H9 (cell line): ENCODE measurements at regions not wholly inside any gene's neighbourhood (a gene's known extent, or its start where the extent isn't known, plus 50 kb on each side); places are given as distances from the start of the nearest gene placed in this dataset.

Source experiments
- DNase-seq: peaks from one replicate; pipeline ENCODE4 v3.0.0-alpha.2; 2017
- H2AFZ ChIP-seq: one replicate; pipeline ENCODE4 v1.6.1; 2013; ENCODE audit warnings: mild to moderate bottlenecking, low read length, control low read depth, moderate library complexity
- H2AK5ac ChIP-seq: 2 replicates; pipeline ENCODE4 v1.6.1; 2013; ENCODE audit warnings: low read length, control low read depth, mixed read lengths; ENCODE audit not compliant: insufficient read length
- H2BK120ac ChIP-seq: one replicate; pipeline ENCODE4 v1.6.1; 2013; ENCODE audit warnings: low read depth, mild to moderate bottlenecking, low read length, control low read depth, inconsistent platforms; ENCODE audit not compliant: poor library complexity, severe bottlenecking
- H2BK12ac ChIP-seq: 2 replicates; pipeline ENCODE4 v1.6.1; 2013; ENCODE audit warnings: low read length, control low read depth, mixed read lengths, low read depth; ENCODE audit not compliant: insufficient read length
- H2BK15ac ChIP-seq: 2 replicates; pipeline ENCODE4 v1.6.1; 2013; ENCODE audit warnings: low read depth, low read length, control low read depth
- H2BK20ac ChIP-seq: one replicate; pipeline ENCODE4 v1.6.1; 2013; ENCODE audit warnings: low read depth, mild to moderate bottlenecking, low read length, control low read depth, inconsistent platforms; ENCODE audit not compliant: poor library complexity, severe bottlenecking
- H2BK5ac ChIP-seq: 2 replicates; pipeline ENCODE4 v1.6.1; 2013; ENCODE audit warnings: low read length, control low read depth, mixed read lengths; ENCODE audit not compliant: insufficient read length
- H3K14ac ChIP-seq: 2 replicates; pipeline ENCODE4 v1.6.1; 2013; ENCODE audit warnings: low read length, control low read depth; ENCODE audit not compliant: insufficient read depth
- H3K18ac ChIP-seq: 2 replicates; pipeline ENCODE4 v1.6.1; 2013; ENCODE audit warnings: low read depth, mild to moderate bottlenecking, mixed read lengths, low read length, control low read depth; ENCODE audit not compliant: insufficient read length
- H3K23ac ChIP-seq: 2 replicates; pipeline ENCODE4 v1.6.1; 2013; ENCODE audit warnings: low read length, control low read depth, mixed read lengths, low read depth; ENCODE audit not compliant: insufficient read length
- H3K23me2 ChIP-seq: 2 replicates; pipeline ENCODE4 v1.6.1; 2013; ENCODE audit warnings: low read depth, mild to moderate bottlenecking, mixed read lengths, low read length, control low read depth; ENCODE audit not compliant: insufficient read length, poor library complexity, severe bottlenecking
- H3K27ac ChIP-seq: 2 replicates; pipeline ENCODE4 v1.5.1; 2013; ENCODE audit warnings: low read length, control low read depth, mixed read lengths, low read depth; ENCODE audit not compliant: insufficient read length
- H3K27me3 ChIP-seq: 2 replicates; pipeline ENCODE4 v1.6.1; 2013; ENCODE audit warnings: low read length, control low read depth, inconsistent platforms; ENCODE audit not compliant: insufficient read depth
- H3K4ac ChIP-seq: 2 replicates; pipeline ENCODE4 v1.6.1; 2013; ENCODE audit warnings: low read depth, mild to moderate bottlenecking, control low read depth, inconsistent platforms, low read length, moderate library complexity
- H3K4me1 ChIP-seq: 2 replicates; pipeline ENCODE4 v1.6.1; 2013; ENCODE audit warnings: low read length, control low read depth, inconsistent platforms; ENCODE audit not compliant: insufficient read depth
- H3K4me2 ChIP-seq: 2 replicates; pipeline ENCODE4 v1.6.1; 2013; ENCODE audit warnings: low read length, control low read depth, mixed read lengths; ENCODE audit not compliant: insufficient read length, insufficient read depth
- H3K56ac ChIP-seq: 2 replicates; pipeline ENCODE4 v1.6.1; 2013; ENCODE audit warnings: low read depth, mild to moderate bottlenecking, mixed read lengths, low read length, control low read depth; ENCODE audit not compliant: insufficient read length
- H3K79me1 ChIP-seq: 2 replicates; pipeline ENCODE4 v1.6.1; 2013; ENCODE audit warnings: low read depth, mild to moderate bottlenecking, moderate library complexity, low read length, control low read depth, inconsistent platforms; ENCODE audit not compliant: insufficient read depth, poor library complexity, severe bottlenecking
- H3K79me2 ChIP-seq: 2 replicates; pipeline ENCODE4 v1.6.1; 2013; ENCODE audit warnings: low read length, control low read depth, inconsistent platforms; ENCODE audit not compliant: insufficient read depth
- H3K9ac ChIP-seq: 2 replicates; pipeline ENCODE4 v1.6.1; 2013; ENCODE audit warnings: low read length, control low read depth, mixed read lengths; ENCODE audit not compliant: insufficient read length; ENCODE audit errors: extremely low read depth
- H3K9me3 ChIP-seq: one replicate; pipeline ENCODE4 v1.6.1; 2013; ENCODE audit warnings: low read depth, low read length, inconsistent platforms; ENCODE audit not compliant: control insufficient read depth
- H3T11ph ChIP-seq: one replicate; pipeline ENCODE4 v1.6.1; 2013; ENCODE audit warnings: mild to moderate bottlenecking, low read length, control low read depth, inconsistent platforms
- H4K20me1 ChIP-seq: one replicate; pipeline ENCODE4 v1.6.1; 2013; ENCODE audit not compliant: control insufficient read depth, insufficient read length, insufficient read depth
- H4K5ac ChIP-seq: 2 replicates; pipeline ENCODE4 v1.6.1; 2013; ENCODE audit warnings: low read depth, mild to moderate bottlenecking, mixed read lengths, low read length, control low read depth; ENCODE audit not compliant: insufficient read length
- H4K8ac ChIP-seq: replicated peaks from 2 replicates; pipeline ENCODE4 v1.6.1; 2013; ENCODE audit warnings: low read length, control low read depth, mixed read lengths, low read depth; ENCODE audit not compliant: insufficient read length
- H4K91ac ChIP-seq: 2 replicates; pipeline ENCODE4 v1.6.1; 2013; ENCODE audit warnings: low read depth, mild to moderate bottlenecking, moderate library complexity, mixed read lengths, low read length, control low read depth; ENCODE audit not compliant: insufficient read length
- H3K27ac Mint-ChIP-seq, 3 experiments: 2 replicates in 2 of 3; 3 replicates in 1 of 3; pipeline ENCODE4 v1.8.0; 2020 to 2021; ENCODE audit warnings: mixed read lengths in 3 of 3, mild to moderate bottlenecking in 1 of 3, moderate library complexity in 1 of 3
- H3K27me3 Mint-ChIP-seq: 2 replicates; pipeline ENCODE4 v1.8.0; 2021; ENCODE audit warnings: low read depth, mild to moderate bottlenecking, moderate library complexity, mixed read lengths
- H3K36me3 Mint-ChIP-seq, 3 experiments: 2 replicates in 2 of 3; 3 replicates in 1 of 3; pipeline ENCODE4 v1.8.0; 2020 to 2021; ENCODE audit warnings: low read depth in 3 of 3, mixed read lengths in 3 of 3; ENCODE audit not compliant: insufficient read depth in 1 of 3
- H3K4me1 Mint-ChIP-seq, 2 experiments: 2 replicates each; pipeline ENCODE4 v1.8.0; 2020; ENCODE audit warnings: mixed read lengths in 2 of 2
- H3K4me3 Mint-ChIP-seq, 2 experiments: 2 replicates in 1 of 2; 3 replicates in 1 of 2; pipeline ENCODE4 v1.8.0; 2020 to 2021; ENCODE audit warnings: mild to moderate bottlenecking in 2 of 2, mixed read lengths in 2 of 2, moderate library complexity in 1 of 2
- H3K9me3 Mint-ChIP-seq, 2 experiments: 2 replicates in 1 of 2; 3 replicates in 1 of 2; pipeline ENCODE4 v1.8.0; 2020; ENCODE audit warnings: mild to moderate bottlenecking in 2 of 2, mixed read lengths in 2 of 2, moderate library complexity in 1 of 2
- CTCF ChIP-seq: fragments of 200-600 bp; sonication (generic); conservative IDR thresholded peaks from 3 replicates; pipeline ENCODE4 v1.8.0; 2021; ENCODE audit warnings: antibody characterized with exemption, mild to moderate bottlenecking
- WGBS: extraction: QIAGEN DNeasy Blood & Tissue Kit; methylation state at CpG from one replicate; pipeline ENCODE4 v1.1.7; 2013; ENCODE audit warnings: missing lambda C conversion rate, low lambda C conversion rate, mixed read lengths; ENCODE audit not compliant: insufficient read length; ENCODE audit errors: extremely low coverage; 5-methylcytosine and 5-hydroxymethylcytosine counted together

GRCh38 chr10:129055225-129055624 is 411.8 kb upstream of the MGMT start:
- no peak overlapping the region for H2BK15ac ChIP-seq
- no peaks in the 10 kb centered on the region for H3K9me3 ChIP-seq
- H3K79me2 ChIP-seq = no peaks in the 10 kb centered on the region
- Mint-ChIP-seq H3K27me3 (no peaks in the 10 kb centered on the region; the same call in 1 of the 2 replicates), H3K27ac (no peak overlapping the region), H3K9me3 (no peaks in the 10 kb centered on the region), H3K36me3 (no peaks in the 10 kb centered on the region), H3K4me3 (no peak overlapping the region), H3K4me1 (no peaks in the 10 kb centered on the region)
- no peak overlapping the region for H2BK5ac ChIP-seq
- H3K14ac ChIP-seq = no peak overlapping the region
- no peak overlapping the region for H4K5ac ChIP-seq
- H3K27me3 ChIP-seq = no peaks in the 10 kb centered on the region
- no peaks in the 10 kb centered on the region for H3K79me1 ChIP-seq
- no peak overlapping the region for H3T11ph ChIP-seq
- WGBS = no CpG with 5 or more reads among the region's 9 CpGs
- no peak for DNase-seq
- no peak overlapping the region for H4K91ac ChIP-seq
- H2AFZ ChIP-seq = no peak overlapping the region
- no peak overlapping the region for H3K4me2 ChIP-seq
- H3K18ac ChIP-seq = no peak overlapping the region
- H3K56ac ChIP-seq = no peak overlapping the region
- no peak overlapping the region for H3K27ac ChIP-seq
- no peak overlapping the region for H4K8ac ChIP-seq
- no peak overlapping the region for H3K23ac ChIP-seq
- no peak overlapping the region for H3K9ac ChIP-seq
- no peak overlapping the region for H2BK20ac ChIP-seq
- no peak for TF ChIP-seq CTCF
- no peak overlapping the region for H3K4ac ChIP-seq
- peaks cover 4% of the 10 kb centered on the region for H4K20me1 ChIP-seq
- H3K23me2 ChIP-seq = no peaks in the 10 kb centered on the region
- no peaks in the 10 kb centered on the region for H3K4me1 ChIP-seq
- no peak overlapping the region for H2BK120ac ChIP-seq
- H2BK12ac ChIP-seq = no peak overlapping the region
- H2AK5ac ChIP-seq = no peak overlapping the region
